ENCODE measurements at regions not wholly inside any gene's neighbourhood (a gene's known extent, or its start where the extent isn't known, plus 50 kb on each side); places are given as distances from the start of the nearest gene placed in this dataset.
A peak's percentile ranks its signal among the peaks of the same experiment; 100 is the strongest.

DNA sequence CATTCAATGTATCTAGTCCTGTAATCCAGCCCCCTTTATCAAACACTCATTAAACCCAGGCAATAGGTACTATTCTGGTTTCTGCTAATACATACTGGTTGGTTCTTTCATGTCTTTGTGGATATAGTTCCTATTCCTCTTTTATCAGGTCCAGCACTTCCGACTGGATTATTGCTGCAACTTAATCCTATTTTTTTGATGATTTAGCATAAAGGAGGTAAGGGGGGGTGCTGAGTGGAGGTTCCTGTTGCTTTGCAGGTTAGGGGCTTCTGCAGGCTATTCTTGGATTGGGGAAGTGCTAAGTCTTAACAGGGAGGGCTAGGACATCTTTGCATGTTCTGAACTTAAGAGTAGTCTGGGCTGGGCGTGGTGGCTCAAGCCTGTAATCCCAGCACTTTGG, 377.7 kb downstream of the FGF10 start:
- TF ChIP-seq, protein P1, sequence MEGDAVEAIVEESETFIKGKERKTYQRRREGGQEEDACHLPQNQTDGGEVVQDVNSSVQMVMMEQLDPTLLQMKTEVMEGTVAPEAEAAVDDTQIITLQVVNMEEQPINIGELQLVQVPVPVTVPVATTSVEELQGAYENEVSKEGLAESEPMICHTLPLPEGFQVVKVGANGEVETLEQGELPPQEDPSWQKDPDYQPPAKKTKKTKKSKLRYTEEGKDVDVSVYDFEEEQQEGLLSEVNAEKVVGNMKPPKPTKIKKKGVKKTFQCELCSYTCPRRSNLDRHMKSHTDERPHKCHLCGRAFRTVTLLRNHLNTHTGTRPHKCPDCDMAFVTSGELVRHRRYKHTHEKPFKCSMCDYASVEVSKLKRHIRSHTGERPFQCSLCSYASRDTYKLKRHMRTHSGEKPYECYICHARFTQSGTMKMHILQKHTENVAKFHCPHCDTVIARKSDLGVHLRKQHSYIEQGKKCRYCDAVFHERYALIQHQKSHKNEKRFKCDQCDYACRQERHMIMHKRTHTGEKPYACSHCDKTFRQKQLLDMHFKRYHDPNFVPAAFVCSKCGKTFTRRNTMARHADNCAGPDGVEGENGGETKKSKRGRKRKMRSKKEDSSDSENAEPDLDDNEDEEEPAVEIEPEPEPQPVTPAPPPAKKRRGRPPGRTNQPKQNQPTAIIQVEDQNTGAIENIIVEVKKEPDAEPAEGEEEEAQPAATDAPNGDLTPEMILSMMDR (IDR thresholded peaks at IDR 0.05; ENCODE audit: insufficient read depth, low read depth, low read length): no peak
- no peak for DNase-seq (ENCODE audit: low read depth)
- H3K4me3 ChIP-seq (ENCODE audit: low read depth, low read length): no peak overlapping the region

DNA sequence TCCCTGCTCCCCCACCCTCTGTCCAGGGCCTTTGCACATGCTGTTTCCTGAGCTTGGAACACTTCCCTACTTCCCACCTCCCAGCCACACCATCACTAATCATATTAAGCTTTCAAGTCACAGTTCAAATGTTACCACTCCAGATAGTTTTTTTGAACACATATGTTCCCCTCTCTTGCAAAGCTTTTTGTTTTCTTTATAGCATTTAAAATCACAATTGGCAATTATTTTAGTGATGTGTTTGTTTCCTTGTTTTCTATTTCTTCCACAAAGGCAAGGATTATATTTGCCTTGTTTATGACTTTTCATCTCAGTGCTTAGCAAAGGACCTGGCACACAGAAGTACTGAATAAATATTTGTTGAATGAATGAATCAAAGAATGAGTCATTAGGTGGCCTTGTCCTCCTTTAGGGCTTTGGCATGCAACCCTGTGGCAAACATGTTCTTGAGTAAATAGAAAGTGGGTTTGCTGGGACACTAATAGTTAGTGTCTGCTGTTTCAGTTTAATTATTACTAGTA, 386.8 kb downstream of the FGF10 start:
- TF ChIP-seq, protein P1 (IDR thresholded peaks at IDR 0.05; ENCODE audit: insufficient read depth, low read depth, low read length): no peak
- no peak for DNase-seq (ENCODE audit: low read depth)
- no peak overlapping the region for H3K4me3 ChIP-seq (ENCODE audit: low read depth, low read length)

DNA sequence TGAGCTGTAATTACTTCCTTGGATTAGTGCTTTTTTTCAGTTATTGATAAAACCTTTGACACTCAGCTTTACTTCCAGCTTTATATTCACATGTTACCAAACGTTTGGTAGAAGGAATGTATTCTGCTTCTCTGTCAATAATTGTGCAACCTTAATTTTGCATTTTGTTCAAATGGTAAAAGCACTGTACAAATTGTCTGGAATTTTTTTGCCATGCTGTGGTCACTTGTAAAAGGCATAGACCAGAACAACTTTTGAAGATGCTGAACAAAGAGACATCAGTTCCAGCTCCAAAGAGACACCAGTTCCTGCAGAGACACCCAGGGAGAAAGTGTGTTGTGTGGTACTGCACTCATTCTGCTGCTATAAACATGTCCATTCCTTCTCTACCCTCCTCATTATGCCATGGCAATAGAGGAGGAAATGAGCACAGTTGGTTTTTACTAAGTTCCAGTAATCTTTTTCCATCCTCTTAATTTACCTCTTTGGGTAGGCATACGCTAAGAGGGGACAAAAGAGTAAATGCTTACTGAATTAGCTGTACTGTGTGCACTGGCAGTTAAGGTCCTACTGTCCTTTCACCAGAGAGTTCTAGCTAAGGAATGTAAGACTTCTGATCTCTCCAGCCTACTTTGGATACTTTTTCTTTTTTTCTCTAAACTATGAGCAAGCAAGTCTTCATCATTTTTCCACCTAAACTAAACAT, 387.4 kb downstream of the FGF10 start:
- no peak overlapping the region for H3K4me3 ChIP-seq (ENCODE audit: low read depth, low read length)
- TF ChIP-seq, protein P1 (IDR thresholded peaks at IDR 0.05; ENCODE audit: insufficient read depth, low read depth, low read length): no peak
- no peak for DNase-seq (ENCODE audit: low read depth)

DNA sequence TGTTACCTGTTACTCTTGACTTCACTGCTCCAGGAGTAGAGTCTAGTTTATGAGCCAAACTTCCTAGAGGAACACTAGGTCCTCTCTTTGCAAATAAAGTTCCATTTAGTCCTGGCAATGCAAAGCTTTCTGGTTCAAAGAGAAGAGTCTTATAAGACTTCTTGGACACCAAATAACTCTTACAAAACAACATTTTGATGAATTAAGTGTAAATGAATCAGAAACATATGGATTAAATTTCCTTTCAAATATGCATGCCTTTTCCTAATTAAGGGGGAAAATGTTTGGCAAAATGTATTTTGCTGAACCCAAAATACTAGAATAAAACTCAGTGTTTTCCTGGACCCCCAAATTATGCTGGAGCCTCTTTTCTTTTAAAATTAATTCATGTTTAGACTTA, 388.0 kb downstream of the FGF10 start:
- no peak for DNase-seq (ENCODE audit: low read depth)
- no peak overlapping the region for H3K4me3 ChIP-seq (ENCODE audit: low read depth, low read length)
- TF ChIP-seq, protein P1 (IDR thresholded peaks at IDR 0.05; ENCODE audit: insufficient read depth, low read depth, low read length): no peak

DNA sequence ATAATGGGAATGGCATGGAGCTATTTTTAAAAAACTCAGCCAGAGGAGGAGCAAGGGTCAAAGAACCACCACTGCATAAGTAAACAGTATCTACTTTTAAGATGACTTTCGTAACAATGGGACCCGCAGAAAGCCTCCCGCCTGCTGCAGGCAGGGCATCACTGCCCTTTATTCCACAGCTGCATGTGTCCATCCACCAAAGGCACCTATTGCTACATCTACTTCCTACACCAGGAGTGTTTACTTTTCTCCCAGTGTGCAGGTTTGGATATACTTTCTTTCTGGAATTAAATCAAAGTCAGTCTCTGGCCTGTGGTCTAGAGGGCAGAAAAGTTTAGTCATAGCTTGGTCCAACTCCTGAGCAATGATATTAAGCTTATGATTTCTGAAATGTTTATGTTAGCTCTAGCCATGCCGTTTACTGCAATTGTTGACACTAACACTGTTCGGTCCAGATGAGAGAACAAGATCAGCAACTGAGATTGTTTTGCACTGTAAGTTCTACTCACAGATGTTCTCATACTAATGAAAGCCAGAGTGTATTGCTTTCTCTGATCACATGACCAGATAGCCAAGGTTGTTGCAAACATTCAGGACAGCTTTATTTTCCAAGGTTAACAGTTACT, 391.5 kb downstream of the FGF10 start:
- DNase-seq (ENCODE audit: low read depth): peak; percentile 40
- H3K4me3 ChIP-seq (ENCODE audit: low read depth, low read length): no peak overlapping the region
- TF ChIP-seq, protein P1 (IDR thresholded peaks at IDR 0.05; ENCODE audit: insufficient read depth, low read depth, low read length): no peak

DNA sequence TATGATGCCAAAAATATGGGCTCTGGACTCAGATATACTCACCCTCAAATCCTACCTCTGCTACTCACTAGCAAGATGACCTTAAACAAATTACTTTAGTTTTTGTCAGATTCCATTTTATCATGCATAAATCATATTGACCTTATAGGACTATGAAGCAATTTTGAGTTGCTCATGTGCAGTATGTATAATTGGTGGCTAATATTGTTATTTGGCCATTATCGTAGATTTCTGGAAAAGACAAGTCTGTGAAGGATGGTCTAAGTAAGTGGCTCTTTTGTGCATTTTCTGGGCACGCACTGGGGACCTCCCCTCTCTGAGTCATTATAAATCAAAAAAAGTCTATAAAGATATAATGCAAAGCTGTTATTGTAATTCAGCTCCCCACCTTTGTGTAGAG, 393.0 kb downstream of the FGF10 start:
- DNase-seq (ENCODE audit: low read depth): no peak
- TF ChIP-seq, protein P1 (IDR thresholded peaks at IDR 0.05; ENCODE audit: insufficient read depth, low read depth, low read length): no peak

More for the DNA sequence above, 393.0 kb downstream of the FGF10 start:
- no peak overlapping the region for H3K4me3 ChIP-seq (ENCODE audit: low read depth, low read length)

All from fibroblast of villous mesenchyme (primary cell).